ENCODE measurements at regions not wholly inside any gene's neighbourhood (a gene's known extent, or its start where the extent isn't known, plus 50 kb on each side); places are given as distances from the start of the nearest gene placed in this dataset.

DNA sequence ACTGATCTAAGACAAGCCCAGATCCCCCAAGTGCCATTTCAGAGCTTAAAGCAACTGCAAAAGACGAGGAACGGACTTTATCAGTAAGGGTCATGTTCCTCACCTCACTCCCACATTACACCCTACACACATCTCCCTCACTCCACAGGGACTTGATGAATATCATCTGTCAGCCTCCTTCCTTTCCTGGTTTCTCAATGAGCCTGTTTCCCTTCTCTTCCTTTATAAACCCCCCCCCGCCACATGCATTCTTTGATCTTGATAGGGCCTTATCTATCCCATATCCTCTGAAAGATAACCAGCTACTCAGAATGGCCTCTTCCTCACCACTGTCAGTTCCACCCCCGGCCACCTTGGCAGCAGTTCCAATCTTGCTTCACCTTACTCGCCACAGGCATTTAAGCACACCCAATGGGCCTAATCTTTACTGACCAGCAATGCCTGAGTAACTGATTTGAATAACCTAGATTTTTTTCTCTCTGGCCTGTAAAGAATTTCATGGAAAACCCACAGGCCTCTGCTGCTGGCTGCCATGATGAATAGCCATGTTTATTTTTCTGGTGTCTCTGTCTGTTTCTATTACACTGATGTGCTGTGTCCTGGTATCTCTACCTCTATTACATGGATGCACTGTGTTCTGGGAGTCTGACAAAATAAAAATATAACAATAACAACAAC, 138.7 kb downstream of the PHLDA1 start:
- TF ChIP-seq, protein P1, sequence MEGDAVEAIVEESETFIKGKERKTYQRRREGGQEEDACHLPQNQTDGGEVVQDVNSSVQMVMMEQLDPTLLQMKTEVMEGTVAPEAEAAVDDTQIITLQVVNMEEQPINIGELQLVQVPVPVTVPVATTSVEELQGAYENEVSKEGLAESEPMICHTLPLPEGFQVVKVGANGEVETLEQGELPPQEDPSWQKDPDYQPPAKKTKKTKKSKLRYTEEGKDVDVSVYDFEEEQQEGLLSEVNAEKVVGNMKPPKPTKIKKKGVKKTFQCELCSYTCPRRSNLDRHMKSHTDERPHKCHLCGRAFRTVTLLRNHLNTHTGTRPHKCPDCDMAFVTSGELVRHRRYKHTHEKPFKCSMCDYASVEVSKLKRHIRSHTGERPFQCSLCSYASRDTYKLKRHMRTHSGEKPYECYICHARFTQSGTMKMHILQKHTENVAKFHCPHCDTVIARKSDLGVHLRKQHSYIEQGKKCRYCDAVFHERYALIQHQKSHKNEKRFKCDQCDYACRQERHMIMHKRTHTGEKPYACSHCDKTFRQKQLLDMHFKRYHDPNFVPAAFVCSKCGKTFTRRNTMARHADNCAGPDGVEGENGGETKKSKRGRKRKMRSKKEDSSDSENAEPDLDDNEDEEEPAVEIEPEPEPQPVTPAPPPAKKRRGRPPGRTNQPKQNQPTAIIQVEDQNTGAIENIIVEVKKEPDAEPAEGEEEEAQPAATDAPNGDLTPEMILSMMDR (IDR thresholded peaks at IDR 0.05) = no peak
- no peak for TF ChIP-seq POLR2A (IDR thresholded peaks at IDR 0.05)

Measured in breast epithelium (tissue), 3 donors.